ENCODE measurements at regions not wholly inside any gene's neighbourhood (a gene's known extent, or its start where the extent isn't known, plus 50 kb on each side); places are given as distances from the start of the nearest gene placed in this dataset.

GRCh38 chr16:58863042-58863441, 128.9 kb upstream of the GOT2 start:
- H3K27me3 ChIP-seq (ENCODE audit: control insufficient read depth in 2 of 2, insufficient read depth in 2 of 2, low read length in 2 of 2): no peaks in the 10 kb centered on the region
- ChIA-PET CTCF (ENCODE audit: low intra/inter-chr PET ratio) (no interaction called here), POLR2A (interaction anchor here (0.6 kb wide), 1 partner anchor 192 kb away, joined by 3 read pairs; no protein-coding TSS in a partner anchor)
- no peaks in the 10 kb centered on the region for H4K20me1 ChIP-seq (replicated peaks; ENCODE audit: control insufficient read depth, insufficient read depth, low read length)
- peaks cover 2 to 22% of the 10 kb centered on the region in 2 experiments; a peak in 3 of 5 replicates for H3K4me1 ChIP-seq (replicated peaks in 1 of 2; ENCODE audit: control insufficient read depth in 2 of 2, insufficient read depth in 2 of 2, low read length in 2 of 2)
- H3K9ac ChIP-seq (ENCODE audit: insufficient read depth in 1 of 2, low read depth in 2 of 2, low read length in 2 of 2): no peak overlapping the region
- no peak overlapping the region for H3K4me2 ChIP-seq (ENCODE audit: insufficient read depth, low read length)
- H3K9me1 ChIP-seq (ENCODE audit: control insufficient read depth, insufficient read depth, low read length): no peaks in the 10 kb centered on the region
- H2AFZ ChIP-seq (ENCODE audit: low read depth, low read length): peak overlapping the region; percentile 68; the same call in 1 of the 2 replicates
- no peaks in the 10 kb centered on the region for H3K36me3 ChIP-seq (ENCODE audit: control insufficient read depth, insufficient read depth, low read length)
- ATAC-seq (no peak), DNase-seq (ENCODE audit: extremely low read depth in 1 of 4, low spot score in 3 of 4) (no peak), FAIRE-seq (no peak)
- in situ Hi-C loops (cut with MboI) (no loop called here), intact Hi-C loops (cut with micrococcal nuclease) (no loop called here)
- 84% methylated on average over 2 of the region's 2 CpGs for WGBS (ENCODE audit: insufficient coverage, low coverage, missing lambda C conversion rate)
- H3K9me3 ChIP-seq (replicated peaks; ENCODE audit: control insufficient read depth, insufficient read depth, low read depth, low read length): no peaks in the 10 kb centered on the region
- no peak overlapping the region for H3K27ac ChIP-seq (ENCODE audit: extremely low read depth, low read depth, low read length)
- TF ChIP-seq ZNF316 (IDR thresholded peaks at IDR 0.05): 0 out of 2 replicates have a peak, but pooled peaks have one; percentile 3
- no peak for TF ChIP-seq KLF1 (tag; IDR thresholded peaks at IDR 0.05)
- no peak for TF ChIP-seq KDM2B (CRISPR knock-in tag; IDR thresholded peaks at IDR 0.05)
- no peak for TF ChIP-seq BCLAF1 (IDR thresholded peaks at IDR 0.05; ENCODE audit: borderline replicate concordance in 1 of 2, control insufficient read depth in 1 of 2, low read depth in 2 of 2, low read length in 1 of 2)
- no peaks in the 10 kb centered on the region for H3K79me2 ChIP-seq (ENCODE audit: control insufficient read depth, insufficient read depth, low read length)
- no peak overlapping the region for H3K4me3 ChIP-seq
- no TSS peak for BruUV-seq (replicated peaks)
